ENCODE measurements at regions not wholly inside any gene's neighbourhood (a gene's known extent, or its start where the extent isn't known, plus 50 kb on each side); places are given as distances from the start of the nearest gene placed in this dataset.

DNA sequence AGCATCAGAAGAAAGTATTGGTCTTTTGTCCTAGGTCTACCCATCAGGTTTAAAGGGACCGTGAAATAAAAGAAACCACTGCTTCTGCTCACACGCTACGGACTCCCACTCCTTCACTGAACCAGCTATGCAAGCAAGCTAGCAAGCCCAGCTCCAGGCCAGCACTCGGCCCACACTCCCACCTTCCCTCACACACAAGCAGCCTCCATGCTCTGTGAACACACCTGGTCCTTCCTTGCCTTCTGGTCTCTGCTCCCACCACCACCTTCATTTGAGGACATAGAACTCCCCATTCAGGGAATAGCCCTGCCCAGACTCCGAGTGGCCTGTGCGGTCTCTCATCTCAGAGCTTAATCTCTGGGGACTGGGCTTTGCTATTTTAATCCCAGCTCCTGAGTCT is 436.4 kb upstream of the CDH4 start:
- TF ChIP-seq, protein P1, sequence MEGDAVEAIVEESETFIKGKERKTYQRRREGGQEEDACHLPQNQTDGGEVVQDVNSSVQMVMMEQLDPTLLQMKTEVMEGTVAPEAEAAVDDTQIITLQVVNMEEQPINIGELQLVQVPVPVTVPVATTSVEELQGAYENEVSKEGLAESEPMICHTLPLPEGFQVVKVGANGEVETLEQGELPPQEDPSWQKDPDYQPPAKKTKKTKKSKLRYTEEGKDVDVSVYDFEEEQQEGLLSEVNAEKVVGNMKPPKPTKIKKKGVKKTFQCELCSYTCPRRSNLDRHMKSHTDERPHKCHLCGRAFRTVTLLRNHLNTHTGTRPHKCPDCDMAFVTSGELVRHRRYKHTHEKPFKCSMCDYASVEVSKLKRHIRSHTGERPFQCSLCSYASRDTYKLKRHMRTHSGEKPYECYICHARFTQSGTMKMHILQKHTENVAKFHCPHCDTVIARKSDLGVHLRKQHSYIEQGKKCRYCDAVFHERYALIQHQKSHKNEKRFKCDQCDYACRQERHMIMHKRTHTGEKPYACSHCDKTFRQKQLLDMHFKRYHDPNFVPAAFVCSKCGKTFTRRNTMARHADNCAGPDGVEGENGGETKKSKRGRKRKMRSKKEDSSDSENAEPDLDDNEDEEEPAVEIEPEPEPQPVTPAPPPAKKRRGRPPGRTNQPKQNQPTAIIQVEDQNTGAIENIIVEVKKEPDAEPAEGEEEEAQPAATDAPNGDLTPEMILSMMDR (IDR thresholded peaks at IDR 0.05; ENCODE audit: insufficient read depth, missing control alignments) = no peak
- FAIRE-seq (no peak), DNase-seq (ENCODE audit: insufficient read length, low spot score) (no peak)

DNA sequence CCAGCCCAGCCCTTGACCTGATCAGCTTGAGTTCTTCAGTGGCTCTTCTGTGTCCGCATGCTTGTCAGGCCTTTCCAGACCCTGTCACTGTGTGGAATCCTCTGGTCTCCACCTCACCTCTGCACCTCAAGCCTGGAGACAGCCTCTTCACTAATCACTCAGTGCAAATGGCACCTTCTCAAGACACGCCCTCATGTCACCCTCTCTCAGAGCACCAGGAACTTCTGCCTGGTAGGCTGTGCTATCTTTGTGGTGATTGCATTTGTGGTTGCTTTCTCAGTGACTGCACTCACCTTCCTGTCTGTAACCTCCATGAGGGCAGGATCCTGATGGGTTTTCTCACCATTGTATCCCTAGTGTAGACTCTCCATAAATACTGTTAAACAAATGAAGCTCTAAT is 435.2 kb upstream of the CDH4 start:
- TF ChIP-seq, protein P1 (IDR thresholded peaks at IDR 0.05; ENCODE audit: insufficient read depth, missing control alignments) = no peak
- FAIRE-seq = no peak
- no peak for DNase-seq (ENCODE audit: insufficient read length, low spot score)

DNA sequence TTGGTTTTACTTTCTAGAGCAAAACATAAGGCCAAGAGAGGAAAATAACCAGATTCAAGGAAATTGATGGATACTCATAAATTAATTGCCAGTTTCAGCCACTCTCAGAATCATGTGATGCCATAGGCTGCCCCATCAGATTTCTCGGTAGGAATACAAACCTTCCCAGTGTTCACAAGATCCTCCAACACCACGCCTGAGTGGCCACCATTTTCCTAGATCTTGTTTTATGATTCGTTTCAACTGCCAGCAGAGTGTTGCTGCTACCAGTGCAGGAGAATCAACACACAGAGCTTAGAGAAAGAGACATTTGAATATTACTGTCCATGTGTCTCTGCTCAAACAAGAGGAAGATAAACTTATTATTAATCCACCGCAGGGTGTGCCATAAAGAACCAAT is 434.2 kb upstream of the CDH4 start:
- TF ChIP-seq, protein P1 (IDR thresholded peaks at IDR 0.05; ENCODE audit: insufficient read depth, missing control alignments) = no peak
- FAIRE-seq (no peak), DNase-seq (ENCODE audit: insufficient read length, low spot score) (no peak)

DNA sequence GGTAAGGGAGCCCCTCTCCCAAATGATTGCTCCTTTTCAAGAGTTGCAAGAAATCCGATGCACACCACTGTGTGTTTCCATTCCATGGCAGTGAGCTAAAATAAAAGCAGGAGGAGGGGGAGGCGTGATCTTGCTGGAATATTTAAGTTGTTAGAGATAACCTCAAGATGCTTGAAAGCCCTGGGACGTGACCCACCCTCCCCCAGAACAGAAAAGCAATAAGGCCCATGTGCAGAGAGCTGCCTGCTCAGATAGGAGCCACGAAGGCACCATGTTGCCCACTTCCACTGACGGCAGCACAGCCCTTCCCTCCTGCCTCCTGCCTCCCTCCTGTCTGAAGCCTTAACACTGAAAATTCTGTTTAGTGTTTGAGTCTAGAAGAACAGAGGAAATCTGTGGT is 432.6 kb upstream of the CDH4 start:
- TF ChIP-seq, protein P1 (IDR thresholded peaks at IDR 0.05; ENCODE audit: insufficient read depth, missing control alignments) = no peak
- FAIRE-seq = no peak
- no peak for DNase-seq (ENCODE audit: insufficient read length, low spot score)

DNA sequence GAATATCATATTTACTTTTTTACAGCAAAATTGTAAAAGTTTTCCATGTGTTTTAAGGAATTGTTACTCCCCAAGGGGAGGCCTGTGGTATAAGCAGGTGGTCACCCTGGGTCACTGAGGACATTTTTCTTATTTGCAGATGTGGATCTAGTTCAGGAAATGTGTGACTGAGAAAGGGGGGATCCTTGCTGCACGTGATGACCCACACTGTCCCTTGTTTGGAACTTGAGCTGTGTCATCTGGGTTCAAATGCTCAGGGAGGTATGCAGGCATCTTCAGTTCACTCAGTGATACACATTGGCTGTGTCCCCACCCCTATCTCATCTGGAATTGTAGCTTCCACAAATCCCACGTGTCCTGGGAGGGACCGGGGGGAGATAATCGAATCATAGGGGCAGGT is 431.9 kb upstream of the CDH4 start:
- TF ChIP-seq, protein P1 (IDR thresholded peaks at IDR 0.05; ENCODE audit: insufficient read depth, missing control alignments) = no peak
- no peak for DNase-seq (ENCODE audit: insufficient read length, low spot score)

DNA sequence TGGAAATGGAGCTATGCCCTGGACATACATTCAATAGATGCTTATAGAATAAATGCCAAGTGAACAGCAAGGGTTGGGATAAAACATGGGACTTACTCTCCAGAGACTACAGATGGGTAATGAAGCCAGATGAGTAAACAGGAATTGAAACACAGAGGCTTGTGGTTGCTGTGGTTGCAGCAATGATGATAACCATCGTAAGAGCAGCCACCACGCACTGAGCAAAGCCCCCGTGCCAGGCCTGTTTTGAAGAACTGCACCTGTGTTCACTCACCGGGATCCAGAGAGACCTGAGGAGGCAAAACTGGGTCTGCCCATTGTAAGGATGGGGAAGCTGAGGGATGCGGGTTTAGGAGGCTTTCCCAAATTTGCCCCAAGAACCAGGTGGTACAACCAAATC is 431.1 kb upstream of the CDH4 start:
- no peak for FAIRE-seq
- no peak for DNase-seq (ENCODE audit: insufficient read length, low spot score)
- TF ChIP-seq, protein P1 (IDR thresholded peaks at IDR 0.05; ENCODE audit: insufficient read depth, missing control alignments) = no peak

More for the DNA sequence above, 431.9 kb upstream of the CDH4 start:
- no peak for FAIRE-seq

DNA sequence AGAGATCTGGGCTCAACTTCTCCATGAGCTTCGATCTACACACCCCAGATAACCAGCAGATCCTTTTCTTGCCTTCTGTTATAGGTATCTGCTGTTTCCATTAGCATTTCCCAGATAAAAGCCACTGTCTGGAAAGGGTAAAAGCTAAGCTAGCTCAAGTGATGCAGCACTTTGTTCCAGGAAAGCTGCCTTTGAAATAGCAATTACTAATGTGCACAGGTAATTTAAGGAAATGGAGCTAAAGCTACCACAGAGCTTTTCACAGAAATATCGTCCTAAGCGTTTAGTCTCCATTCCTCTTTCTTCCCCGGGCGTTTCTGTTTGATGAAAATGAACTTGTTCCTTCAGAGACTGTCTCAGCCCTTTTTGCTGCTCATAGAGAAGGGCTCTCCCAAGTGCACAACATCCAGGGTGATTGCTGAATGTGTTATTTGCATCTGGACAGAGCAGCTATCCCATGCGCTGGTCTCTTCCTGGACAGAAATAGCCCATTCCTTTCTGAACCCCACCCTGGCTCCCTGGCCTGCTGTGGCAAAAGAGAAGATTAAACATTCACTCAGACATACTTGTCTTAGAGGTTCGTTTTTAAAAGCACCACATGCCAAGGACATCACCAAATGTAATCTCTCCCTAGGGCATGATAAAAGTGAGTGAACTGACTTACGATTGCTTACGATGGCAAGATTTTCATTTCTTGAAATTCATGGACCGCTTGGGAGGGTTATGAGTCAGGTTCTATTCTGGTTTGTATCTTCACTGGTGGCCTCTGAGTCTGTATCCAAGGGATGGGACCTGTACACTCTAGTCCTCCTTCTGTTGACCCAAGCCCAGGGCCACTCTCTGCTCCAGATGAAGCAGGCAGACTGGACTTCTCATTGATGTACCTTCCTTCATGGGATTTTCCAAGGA is 429.1 kb upstream of the CDH4 start:
- TF ChIP-seq, protein P1 (IDR thresholded peaks at IDR 0.05; ENCODE audit: insufficient read depth, missing control alignments) = no peak
- FAIRE-seq (no peak), DNase-seq (ENCODE audit: insufficient read length, low spot score) (no peak)

Data from D721Med (cell line).